HG03066 (cell line): ENCODE measurements at regions not wholly inside any gene's neighbourhood (a gene's known extent, or its start where the extent isn't known, plus 50 kb on each side); places are given as distances from the start of the nearest gene placed in this dataset.

ENCODE experiments used
- ATAC-seq: cut with Tn5 transposase; IDR thresholded peaks from one replicate; pipeline ENCODE4 v1.9.1; 2021; ENCODE audit warnings: low read depth; ENCODE audit not compliant: unreplicated experiment

- no peak for ATAC-seq
Measured at GRCh38 chr15:45743426-45744235, 108.8 kb downstream of the SQOR start.

- ATAC-seq, result no peak
Measured at GRCh38 chr15:45744236-45744589, 109.4 kb downstream of the SQOR start.

- ATAC-seq, result no peak
Measured at GRCh38 chr15:45747426-45747825, 112.6 kb downstream of the SQOR start.

GRCh38 chr15:45751629-45752028, 116.8 kb downstream of the SQOR start:
- ATAC-seq, result no peak

- no peak for ATAC-seq
Measured at GRCh38 chr15:45759936-45760335, 125.1 kb downstream of the SQOR start.

- no peak for ATAC-seq
Measured at GRCh38 chr15:45762726-45763125, 127.9 kb downstream of the SQOR start.

- ATAC-seq, result no peak
Measured at GRCh38 chr15:45763170-45763869, 128.5 kb downstream of the SQOR start.

- no peak for ATAC-seq
Measured at GRCh38 chr15:45773149-45773548, 138.3 kb downstream of the SQOR start.

GRCh38 chr15:45776772-45777171, 141.9 kb downstream of the SQOR start:
- no peak for ATAC-seq

- ATAC-seq, result no peak
Measured at GRCh38 chr15:45777781-45778180, 143.0 kb downstream of the SQOR start.

GRCh38 chr15:45780352-45780751, 145.5 kb downstream of the SQOR start:
- no peak for ATAC-seq

GRCh38 chr15:45784656-45785055, 149.8 kb downstream of the SQOR start:
- no peak for ATAC-seq

- ATAC-seq, result no peak
Measured at GRCh38 chr15:45785897-45786296, 151.1 kb downstream of the SQOR start.

GRCh38 chr15:45790325-45790943, 155.6 kb downstream of the SQOR start:
- no peak for ATAC-seq

- ATAC-seq, result no peak
Measured at GRCh38 chr15:45794304-45794703, 159.5 kb downstream of the SQOR start.

- peak; percentile 54 for ATAC-seq
Measured at GRCh38 chr15:45794712-45795439, 160.0 kb downstream of the SQOR start.

- ATAC-seq, result no peak
Measured at GRCh38 chr15:45795440-45796069, 160.7 kb downstream of the SQOR start.

- no peak for ATAC-seq
Measured at GRCh38 chr15:45796433-45796832, 161.6 kb downstream of the SQOR start.

- peak; percentile 36 for ATAC-seq
Measured at GRCh38 chr15:45799508-45799907, 164.7 kb downstream of the SQOR start.

GRCh38 chr15:45801543-45801942, 166.7 kb downstream of the SQOR start:
- ATAC-seq, result no peak

- no peak for ATAC-seq
Measured at GRCh38 chr15:45802140-45802539, 167.3 kb downstream of the SQOR start.
